D721Med (cell line): ENCODE measurements at regions not wholly inside any gene's neighbourhood (a gene's known extent, or its start where the extent isn't known, plus 50 kb on each side); places are given as distances from the start of the nearest gene placed in this dataset.

Source experiments
- DNase-seq: peaks from one replicate; pipeline ENCODE4 v3.0.0; 2011; ENCODE audit warnings: low spot score; ENCODE audit not compliant: insufficient read length
- FAIRE-seq: peaks from 2 replicates; lab custom pipeline; 2011; peaks lifted over from hg19 to GRCh38; lab: Jason Lieb, UNC
- CTCF ChIP-seq: IDR thresholded peaks from 2 replicates; pipeline ENCODE4 v1.5.1; 2012; ENCODE audit warnings: mild to moderate bottlenecking, control low read depth; ENCODE audit not compliant: insufficient read depth; ENCODE audit errors: missing control alignments

DNA sequence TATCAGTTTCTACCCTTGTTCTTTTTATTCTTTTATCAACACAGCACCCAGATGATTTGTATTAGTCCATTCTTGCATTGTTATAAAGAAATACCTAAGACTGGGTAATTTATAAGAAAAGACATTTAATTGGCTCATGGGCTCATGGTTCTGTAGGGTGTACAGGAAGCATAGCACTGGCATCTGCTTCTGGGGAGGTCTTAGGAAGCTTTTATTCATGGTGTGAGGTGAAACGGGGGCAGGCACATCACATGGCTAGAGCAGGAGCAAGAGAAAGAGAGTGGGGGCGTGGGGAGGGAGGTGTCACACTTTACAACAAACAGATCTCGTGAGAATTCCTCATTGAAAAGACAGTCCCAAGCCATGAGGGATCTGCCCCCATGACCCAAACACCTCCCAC lies 285.3 kb downstream of the SMARCA1 start:
- FAIRE-seq (no peak), DNase-seq (no peak)
- no peak for TF ChIP-seq CTCF

GRCh38 chrX:129235903-129236302 lies 287.4 kb downstream of the SMARCA1 start:
- no peak for DNase-seq
- FAIRE-seq = no peak
- TF ChIP-seq CTCF = no peak

- DNase-seq (no peak), FAIRE-seq (no peak)
- no peak for TF ChIP-seq CTCF
These were observed 289.5 kb downstream of the SMARCA1 start for GRCh38 chrX:129233786-129234185.

- no peak for DNase-seq
- no peak for FAIRE-seq
- TF ChIP-seq CTCF = no peak
These were observed 292.3 kb downstream of the SMARCA1 start for GRCh38 chrX:129230850-129231512.

- FAIRE-seq = no peak
- no peak for DNase-seq
- TF ChIP-seq CTCF = no peak
These were observed 293.1 kb downstream of the SMARCA1 start for GRCh38 chrX:129230168-129230567.

GRCh38 chrX:129227366-129227765 lies 295.9 kb downstream of the SMARCA1 start:
- no peak for TF ChIP-seq CTCF
- FAIRE-seq (no peak), DNase-seq (no peak)

DNA sequence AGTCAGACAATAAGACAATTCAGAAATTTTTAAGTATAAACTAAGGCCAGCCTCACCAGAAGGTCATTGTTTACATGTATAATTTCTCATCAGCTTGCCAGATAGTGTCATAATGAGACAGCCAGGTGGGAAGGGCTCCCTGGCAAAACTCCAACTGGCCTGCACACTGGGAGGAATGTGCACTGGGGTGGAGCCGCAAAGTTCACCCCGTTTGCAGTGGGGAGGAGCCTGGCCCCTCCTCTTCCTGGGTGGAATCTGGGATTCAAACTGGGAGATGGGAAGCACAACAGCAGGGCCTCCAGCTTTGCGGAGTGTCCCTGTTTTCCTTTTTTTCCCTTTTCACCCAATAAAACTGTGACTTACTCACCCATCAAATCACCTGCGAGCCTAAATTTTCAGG lies 329.9 kb downstream of the SMARCA1 start:
- DNase-seq (no peak), FAIRE-seq (no peak)
- TF ChIP-seq CTCF = no peak
